ENCODE measurements at regions not wholly inside any gene's neighbourhood (a gene's known extent, or its start where the extent isn't known, plus 50 kb on each side); places are given as distances from the start of the nearest gene placed in this dataset.

DNA sequence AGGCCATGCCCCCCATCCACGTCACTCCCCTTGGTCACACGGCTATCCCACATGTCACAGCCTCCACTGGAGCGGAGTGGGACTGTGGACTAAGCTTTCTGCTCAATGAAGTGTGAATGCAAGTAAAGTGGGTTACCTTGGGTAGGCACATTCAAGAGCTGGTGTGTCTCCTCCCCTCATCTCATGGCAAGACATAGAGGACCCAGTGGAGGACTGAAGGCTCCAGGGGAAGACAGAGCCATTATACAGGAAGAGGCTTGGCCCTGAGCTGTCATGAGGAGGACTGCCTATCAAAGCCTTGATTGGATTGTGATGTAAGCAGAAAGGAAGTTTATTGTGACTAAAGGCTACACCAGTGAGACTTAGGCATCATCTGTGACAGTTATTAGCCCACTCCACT lies 129.2 kb upstream of the CCL2 start:
- Histone ChIP-seq H3K27ac (no peak overlapping the region), H3K27me3 (no peaks in the 10 kb centered on the region), H3K4me3 (no peak overlapping the region), H3K4me1 (no peaks in the 10 kb centered on the region), H3K9me3 (no peaks in the 10 kb centered on the region), H3K36me3 (no peaks in the 10 kb centered on the region)
- 90 to 95% methylated on average over 3 of the region's 3 CpGs for WGBS, 2 donors
- TF ChIP-seq, protein P1, sequence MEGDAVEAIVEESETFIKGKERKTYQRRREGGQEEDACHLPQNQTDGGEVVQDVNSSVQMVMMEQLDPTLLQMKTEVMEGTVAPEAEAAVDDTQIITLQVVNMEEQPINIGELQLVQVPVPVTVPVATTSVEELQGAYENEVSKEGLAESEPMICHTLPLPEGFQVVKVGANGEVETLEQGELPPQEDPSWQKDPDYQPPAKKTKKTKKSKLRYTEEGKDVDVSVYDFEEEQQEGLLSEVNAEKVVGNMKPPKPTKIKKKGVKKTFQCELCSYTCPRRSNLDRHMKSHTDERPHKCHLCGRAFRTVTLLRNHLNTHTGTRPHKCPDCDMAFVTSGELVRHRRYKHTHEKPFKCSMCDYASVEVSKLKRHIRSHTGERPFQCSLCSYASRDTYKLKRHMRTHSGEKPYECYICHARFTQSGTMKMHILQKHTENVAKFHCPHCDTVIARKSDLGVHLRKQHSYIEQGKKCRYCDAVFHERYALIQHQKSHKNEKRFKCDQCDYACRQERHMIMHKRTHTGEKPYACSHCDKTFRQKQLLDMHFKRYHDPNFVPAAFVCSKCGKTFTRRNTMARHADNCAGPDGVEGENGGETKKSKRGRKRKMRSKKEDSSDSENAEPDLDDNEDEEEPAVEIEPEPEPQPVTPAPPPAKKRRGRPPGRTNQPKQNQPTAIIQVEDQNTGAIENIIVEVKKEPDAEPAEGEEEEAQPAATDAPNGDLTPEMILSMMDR (IDR thresholded peaks at IDR 0.05) = no peak
- TF ChIP-seq EP300 (IDR thresholded peaks at IDR 0.05) = no peak
- no peak for TF ChIP-seq POLR2A (IDR thresholded peaks at IDR 0.05)
- no peak for DNase-seq (ENCODE audit: low spot score in 2 of 2)

DNA sequence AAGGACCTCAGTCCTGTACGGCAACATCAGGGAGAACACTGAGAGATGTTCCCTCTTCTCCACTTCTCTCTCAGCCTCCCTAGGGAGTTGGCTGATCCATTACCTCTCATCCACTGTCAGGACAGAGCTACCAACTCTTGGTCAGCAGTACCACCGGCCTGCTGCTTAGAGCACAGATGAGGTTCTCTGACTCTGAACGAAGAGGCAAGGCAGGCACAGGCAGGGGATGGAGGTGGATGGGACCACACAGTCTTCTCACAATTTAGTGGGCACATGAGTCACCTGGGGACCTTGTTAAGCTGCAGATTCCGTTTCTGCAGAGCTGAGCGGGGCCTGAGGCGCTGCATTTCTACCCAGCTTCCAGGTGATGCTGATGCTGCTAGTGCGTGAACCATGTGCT lies 128.6 kb upstream of the CCL2 start:
- no peaks in the 10 kb centered on the region for H3K4me1 ChIP-seq
- TF ChIP-seq POLR2A (IDR thresholded peaks at IDR 0.05) (no peak), EP300 (IDR thresholded peaks at IDR 0.05) (no peak)
- TF ChIP-seq, protein P1 (IDR thresholded peaks at IDR 0.05) = no peak
- no peak overlapping the region for H3K27ac ChIP-seq
- no peak overlapping the region for H3K4me3 ChIP-seq
- no peak for DNase-seq (ENCODE audit: low spot score in 2 of 2)
- no peaks in the 10 kb centered on the region for H3K9me3 ChIP-seq
- 80 to 85% methylated on average over 7 of the region's 7 CpGs for WGBS, 2 donors
- H3K27me3 ChIP-seq = no peaks in the 10 kb centered on the region
- H3K36me3 ChIP-seq = no peaks in the 10 kb centered on the region

DNA sequence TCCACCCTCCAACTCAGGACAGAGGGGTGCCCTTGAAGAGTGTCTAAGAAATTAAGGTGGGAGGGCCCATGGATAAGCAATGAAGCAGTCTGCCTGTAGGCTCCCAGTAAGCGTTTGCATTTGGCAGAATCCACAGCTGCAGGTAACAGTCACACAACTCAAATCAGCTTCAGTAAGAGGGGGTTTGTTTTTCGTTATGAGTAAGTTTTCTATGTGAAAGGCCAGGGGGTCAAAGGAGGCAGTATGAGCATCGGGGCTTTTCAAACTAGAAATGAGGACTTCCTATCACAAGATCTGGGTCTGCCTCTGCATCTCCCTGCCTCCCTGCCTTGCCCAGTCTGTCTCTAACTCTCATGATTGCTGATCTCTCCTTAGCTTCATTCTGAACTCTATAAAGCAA lies 128.1 kb upstream of the CCL2 start:
- TF ChIP-seq POLR2A (IDR thresholded peaks at IDR 0.05) = no peak
- TF ChIP-seq, protein P1 (IDR thresholded peaks at IDR 0.05) = no peak
- TF ChIP-seq EP300 (IDR thresholded peaks at IDR 0.05) = no peak
- no peaks in the 10 kb centered on the region for H3K9me3 ChIP-seq
- WGBS, 2 donors = 40 to 51% methylated on average over 3 of the region's 3 CpGs
- H3K27ac ChIP-seq = no peak overlapping the region
- H3K4me3 ChIP-seq = no peak overlapping the region
- no peak for DNase-seq (ENCODE audit: low spot score in 2 of 2)
- H3K36me3 ChIP-seq = no peaks in the 10 kb centered on the region
- no peaks in the 10 kb centered on the region for H3K27me3 ChIP-seq
- no peaks in the 10 kb centered on the region for H3K4me1 ChIP-seq

DNA sequence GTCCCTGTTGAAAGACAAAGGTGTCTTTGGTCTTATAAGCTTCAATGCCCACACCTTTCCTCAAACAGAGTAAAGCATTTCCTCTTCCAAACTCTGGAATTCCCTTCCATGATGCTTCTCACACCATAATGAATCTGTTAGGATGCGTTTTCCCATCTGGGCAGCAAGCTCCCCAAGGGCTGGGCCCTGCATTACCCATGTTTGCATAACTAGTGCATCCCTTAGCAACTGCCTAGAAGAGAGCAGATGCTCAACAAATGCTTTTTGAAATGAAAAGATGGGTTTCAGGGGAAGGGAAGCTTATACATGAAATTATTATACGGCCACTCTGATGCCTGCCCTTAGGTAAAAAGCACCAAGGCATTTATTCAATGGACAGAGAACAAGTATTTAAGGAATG lies 124.5 kb upstream of the CCL2 start:
- Histone ChIP-seq H3K36me3 (no peaks in the 10 kb centered on the region), H3K4me3 (no peak overlapping the region), H3K4me1 (no peaks in the 10 kb centered on the region), H3K27ac (no peak overlapping the region), H3K27me3 (no peaks in the 10 kb centered on the region), H3K9me3 (no peaks in the 10 kb centered on the region)
- no peak for DNase-seq (ENCODE audit: low spot score in 2 of 2)
- TF ChIP-seq EP300 (IDR thresholded peaks at IDR 0.05) = no peak
- WGBS, 2 donors = 43 to 64% methylated on average over 2 of the region's 2 CpGs

DNA sequence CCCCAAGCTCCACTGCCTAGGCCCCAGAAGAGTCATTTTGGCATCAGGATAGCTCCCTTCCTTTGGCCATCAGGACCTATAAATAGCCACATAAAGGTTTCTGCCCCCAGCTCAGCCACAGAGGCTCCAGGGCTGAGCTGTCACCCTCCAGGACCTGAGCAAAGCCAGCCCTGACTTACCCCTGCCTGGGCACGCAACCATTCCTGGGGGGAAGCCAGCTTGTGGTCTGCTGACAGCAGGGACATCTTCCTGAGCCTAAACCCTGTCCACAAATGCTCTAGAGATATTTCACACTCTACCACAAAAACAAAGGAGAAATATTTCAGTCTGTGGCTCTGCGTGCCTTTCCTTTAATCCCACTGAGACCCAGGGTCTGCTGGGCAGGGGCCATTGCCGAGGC lies 123.7 kb upstream of the CCL2 start:
- 79 to 83% methylated on average over 3 of the region's 3 CpGs for WGBS, 2 donors
- TF ChIP-seq POLR2A (IDR thresholded peaks at IDR 0.05) (no peak), EP300 (IDR thresholded peaks at IDR 0.05) (no peak)
- TF ChIP-seq, protein P1 (IDR thresholded peaks at IDR 0.05) = no peak
- Histone ChIP-seq H3K4me3 (no peak overlapping the region), H3K27ac (no peak overlapping the region), H3K27me3 (no peaks in the 10 kb centered on the region), H3K36me3 (no peaks in the 10 kb centered on the region), H3K9me3 (no peaks in the 10 kb centered on the region), H3K4me1 (no peaks in the 10 kb centered on the region)
- no peak for DNase-seq (ENCODE audit: low spot score in 2 of 2)

DNA sequence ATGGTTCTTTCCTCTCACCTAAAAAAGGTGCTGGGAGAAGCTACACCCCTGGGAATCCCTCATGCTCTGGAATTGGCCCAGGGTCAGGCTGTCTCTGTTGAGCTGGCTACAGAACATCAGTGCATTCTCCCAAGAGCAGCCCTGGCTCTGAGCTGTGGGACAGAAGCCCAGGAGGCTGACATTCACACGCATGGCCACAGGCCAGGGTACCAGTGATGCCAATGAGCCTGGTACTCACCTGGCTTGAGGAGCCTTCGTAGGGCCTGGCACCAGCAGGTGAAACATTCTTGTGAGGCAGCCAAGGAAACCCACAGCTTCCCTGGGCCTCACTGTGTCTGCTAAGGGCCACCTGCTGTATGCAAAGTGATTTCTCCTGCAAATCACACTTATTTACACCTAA lies 121.7 kb upstream of the CCL2 start:
- Histone ChIP-seq H3K27me3 (no peaks in the 10 kb centered on the region), H3K4me3 (no peak overlapping the region), H3K4me1 (no peaks in the 10 kb centered on the region), H3K9me3 (no peaks in the 10 kb centered on the region), H3K27ac (no peak overlapping the region), H3K36me3 (no peaks in the 10 kb centered on the region)
- TF ChIP-seq POLR2A (IDR thresholded peaks at IDR 0.05) (no peak), EP300 (IDR thresholded peaks at IDR 0.05) (no peak)
- TF ChIP-seq, protein P1 (IDR thresholded peaks at IDR 0.05) = no peak
- WGBS, 2 donors = 60 to 100% methylated on average over 1 to 2 of the region's 2 CpGs
- DNase-seq (ENCODE audit: low spot score in 2 of 2) = no peak
